Mesendoderm (in vitro differentiated cells): ENCODE measurements at regions not wholly inside any gene's neighbourhood (a gene's known extent, or its start where the extent isn't known, plus 50 kb on each side); places are given as distances from the start of the nearest gene placed in this dataset.

ENCODE experiments used
- DNase-seq: peaks from one replicate; pipeline ENCODE4 v3.0.0; 2013
- H2AK5ac ChIP-seq: 2 replicates; pipeline ENCODE4 v1.6.1; 2013; ENCODE audit warnings: low read length, inconsistent platforms
- H2BK120ac ChIP-seq: 2 replicates; pipeline ENCODE4 v1.6.1; 2013; ENCODE audit warnings: low read depth, mild to moderate bottlenecking, low read length, moderate library complexity, mixed read lengths
- H2BK15ac ChIP-seq: replicated peaks from 2 replicates; pipeline ENCODE4 v1.6.1; 2013; ENCODE audit warnings: low read depth, mild to moderate bottlenecking, moderate library complexity
- H2BK5ac ChIP-seq: 2 replicates; pipeline ENCODE4 v1.6.1; 2013; ENCODE audit warnings: low read length, inconsistent platforms
- H3K18ac ChIP-seq: 2 replicates; pipeline ENCODE4 v1.6.1; 2013; ENCODE audit warnings: mild to moderate bottlenecking, low read length, mixed read lengths
- H3K23ac ChIP-seq: one replicate; pipeline ENCODE4 v1.6.1; 2013; ENCODE audit warnings: low read length
- H3K27ac ChIP-seq: 2 replicates; pipeline ENCODE4 v1.5.1; 2013; ENCODE audit warnings: low read depth, mild to moderate bottlenecking, inconsistent platforms, low read length, moderate library complexity
- H3K27me3 ChIP-seq: 2 replicates; pipeline ENCODE4 v1.6.1; 2013; ENCODE audit warnings: low read length, control low read depth, mild to moderate bottlenecking, inconsistent platforms; ENCODE audit not compliant: insufficient read depth, poor library complexity
- H3K36me3 ChIP-seq: 2 replicates; pipeline ENCODE4 v1.6.1; 2013; ENCODE audit warnings: low read length, inconsistent platforms; ENCODE audit not compliant: control insufficient read depth, insufficient read depth
- H3K4ac ChIP-seq: one replicate; pipeline ENCODE4 v1.6.1; 2013; ENCODE audit warnings: low read depth, mild to moderate bottlenecking, low read length, moderate library complexity
- H3K4me1 ChIP-seq: 2 replicates; pipeline ENCODE4 v1.6.1; 2013; ENCODE audit warnings: low read depth, low read length, inconsistent platforms; ENCODE audit not compliant: control insufficient read depth
- H3K4me2 ChIP-seq: 2 replicates; pipeline ENCODE4 v1.6.1; 2013; ENCODE audit warnings: low read length
- H3K4me3 ChIP-seq: 2 replicates; pipeline ENCODE4 v1.5.1; 2013; ENCODE audit warnings: mild to moderate bottlenecking, low read length
- H3K56ac ChIP-seq: one replicate; pipeline ENCODE4 v1.6.1; 2013; ENCODE audit warnings: low read length
- H3K79me1 ChIP-seq: 2 replicates; pipeline ENCODE4 v1.6.1; 2013; ENCODE audit warnings: low read length, inconsistent platforms
- H3K79me2 ChIP-seq: 2 replicates; pipeline ENCODE4 v1.6.1; 2013; ENCODE audit warnings: mild to moderate bottlenecking, low read length; ENCODE audit not compliant: control insufficient read depth, insufficient read depth
- H3K9ac ChIP-seq: 2 replicates; pipeline ENCODE4 v1.6.1; 2013; ENCODE audit warnings: low read length, inconsistent platforms
- H4K5ac ChIP-seq: one replicate; pipeline ENCODE4 v1.6.1; 2013; ENCODE audit warnings: low read length
- H4K8ac ChIP-seq: one replicate; pipeline ENCODE4 v1.6.1; 2013; ENCODE audit warnings: low read depth, mild to moderate bottlenecking, control low read depth, low read length, moderate library complexity
- WGBS: extraction: QIAGEN DNeasy Blood & Tissue Kit; methylation state at CpG from one replicate; pipeline ENCODE4 v1.1.7; 2013; ENCODE audit warnings: low lambda C conversion rate, missing lambda C conversion rate; ENCODE audit not compliant: insufficient coverage; ENCODE audit errors: extremely low coverage; 5-methylcytosine and 5-hydroxymethylcytosine counted together

GRCh38 chr2:104425850-104426595, 427.9 kb upstream of the POU3F3 start:
- no CpG with 5 or more reads among the region's 3 CpGs for WGBS
- Histone ChIP-seq H4K5ac (no peak overlapping the region), H3K4me3 (no peak overlapping the region), H3K4me2 (no peak overlapping the region), H4K8ac (no peak overlapping the region), H3K79me1 (no peaks in the 10 kb centered on the region), H3K18ac (no peak overlapping the region), H2AK5ac (no peak overlapping the region), H3K4me1 (no peaks in the 10 kb centered on the region), H3K79me2 (no peaks in the 10 kb centered on the region), H2BK15ac (no peak overlapping the region), H3K9ac (no peak overlapping the region), H3K4ac (no peak overlapping the region), H3K27me3 (no peaks in the 10 kb centered on the region), H3K56ac (no peak overlapping the region), H3K27ac (no peak overlapping the region), H3K23ac (no peak overlapping the region), H2BK5ac (no peak overlapping the region), H3K36me3 (no peaks in the 10 kb centered on the region), H2BK120ac (no peak overlapping the region)
- DNase-seq: no peak

GRCh38 chr2:104428155-104428554, 425.8 kb upstream of the POU3F3 start:
- Histone ChIP-seq H2AK5ac (no peak overlapping the region), H3K4me3 (no peak overlapping the region), H2BK15ac (no peak overlapping the region), H3K4me2 (no peak overlapping the region), H3K4me1 (no peaks in the 10 kb centered on the region), H3K79me1 (no peaks in the 10 kb centered on the region), H3K79me2 (no peaks in the 10 kb centered on the region), H3K27ac (no peak overlapping the region), H3K27me3 (no peaks in the 10 kb centered on the region), H4K5ac (no peak overlapping the region), H2BK120ac (no peak overlapping the region), H3K18ac (no peak overlapping the region), H3K36me3 (no peaks in the 10 kb centered on the region), H2BK5ac (no peak overlapping the region), H3K23ac (no peak overlapping the region), H3K4ac (no peak overlapping the region), H4K8ac (no peak overlapping the region), H3K56ac (no peak overlapping the region), H3K9ac (no peak overlapping the region)
- no peak for DNase-seq
- no CpG with 5 or more reads among the region's 1 CpG for WGBS

DNA sequence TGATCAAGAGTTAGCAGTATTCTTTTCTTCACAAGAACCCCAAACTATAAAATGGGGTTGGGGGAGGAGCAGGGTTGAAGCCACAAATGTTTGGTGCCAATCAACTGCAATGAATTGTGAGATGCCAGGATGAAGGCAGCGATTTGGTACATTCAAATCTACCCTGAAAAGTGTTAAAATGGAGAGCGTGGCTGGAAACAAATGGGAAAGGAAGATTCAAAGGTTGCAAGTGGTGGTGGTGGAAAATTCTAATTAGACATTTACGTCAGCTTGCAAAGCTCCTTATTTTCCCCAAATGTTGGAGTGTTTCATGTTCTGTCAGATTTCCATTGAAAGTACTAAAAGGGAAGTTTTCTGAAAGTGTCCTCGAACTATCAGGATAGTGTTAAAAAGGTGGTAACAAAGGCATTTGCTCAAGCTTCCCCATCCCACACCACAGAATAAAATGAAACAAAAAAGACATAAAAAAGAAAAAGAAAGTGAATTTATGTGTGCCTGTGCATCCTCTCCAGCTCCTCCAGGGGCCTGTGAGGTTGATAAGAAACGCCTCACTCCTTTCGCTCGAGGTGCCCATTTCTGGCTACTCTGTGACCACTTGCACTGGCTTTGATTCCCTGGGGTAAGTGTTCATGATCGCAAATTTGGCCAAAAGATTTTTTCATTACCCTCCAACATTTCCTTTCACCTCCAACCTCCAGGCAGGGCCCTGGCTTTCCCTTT, 424.1 kb upstream of the POU3F3 start:
- Histone ChIP-seq H2BK15ac (no peak overlapping the region), H3K27me3 (no peaks in the 10 kb centered on the region), H3K4me2 (no peak overlapping the region), H3K18ac (no peak overlapping the region), H3K4me1 (peaks cover under 1% of the 10 kb centered on the region), H3K4me3 (no peak overlapping the region), H2BK5ac (no peak overlapping the region), H2BK120ac (peak overlapping the region; percentile 38), H3K23ac (no peak overlapping the region), H3K27ac (no peak overlapping the region), H2AK5ac (no peak overlapping the region), H3K9ac (no peak overlapping the region), H3K79me2 (no peaks in the 10 kb centered on the region), H4K8ac (no peak overlapping the region), H3K36me3 (no peaks in the 10 kb centered on the region), H3K56ac (no peak overlapping the region), H4K5ac (no peak overlapping the region), H3K4ac (no peak overlapping the region), H3K79me1 (no peaks in the 10 kb centered on the region)
- no peak for DNase-seq
- WGBS: no CpG with 5 or more reads among the region's 8 CpGs

DNA sequence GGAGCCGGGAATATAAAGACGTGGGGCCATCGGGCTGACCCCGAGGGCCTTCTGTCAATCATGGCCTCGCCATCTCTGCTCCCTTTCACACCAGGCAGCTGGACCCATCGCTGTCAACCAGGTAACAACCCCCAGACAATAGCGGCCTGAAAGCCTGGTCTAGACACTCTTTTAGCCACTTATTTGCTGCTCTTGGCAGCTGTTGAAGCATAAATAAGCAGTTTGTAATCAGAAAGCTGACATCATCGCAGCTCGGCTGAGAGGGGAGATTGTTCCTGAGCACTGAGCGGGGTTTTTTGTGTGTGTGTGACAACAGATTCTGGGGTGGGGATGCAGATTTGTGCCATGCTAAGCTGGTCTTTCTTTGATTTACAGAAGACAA, 423.6 kb upstream of the POU3F3 start:
- Histone ChIP-seq H3K56ac (no peak overlapping the region), H3K27me3 (no peaks in the 10 kb centered on the region), H2AK5ac (no peak overlapping the region), H3K4me3 (no peak overlapping the region), H2BK5ac (no peak overlapping the region), H3K9ac (no peak overlapping the region), H2BK15ac (no peak overlapping the region), H3K23ac (no peak overlapping the region), H3K79me1 (no peaks in the 10 kb centered on the region), H3K36me3 (no peaks in the 10 kb centered on the region), H4K8ac (no peak overlapping the region), H3K27ac (no peak overlapping the region), H3K4ac (no peak overlapping the region), H3K79me2 (no peaks in the 10 kb centered on the region), H3K4me1 (peaks cover 1% of the 10 kb centered on the region), H4K5ac (no peak overlapping the region), H3K4me2 (no peak overlapping the region), H2BK120ac (no peak overlapping the region), H3K18ac (no peak overlapping the region)
- DNase-seq: no peak
- no CpG with 5 or more reads among the region's 10 CpGs for WGBS

- H4K5ac ChIP-seq: no peak overlapping the region
- no peak overlapping the region for H2AK5ac ChIP-seq
- H3K56ac ChIP-seq: no peak overlapping the region
- no peak for DNase-seq
- no peak overlapping the region for H2BK5ac ChIP-seq
- H2BK120ac ChIP-seq: no peak overlapping the region
- no peak overlapping the region for H3K18ac ChIP-seq
- H3K4me2 ChIP-seq: no peak overlapping the region
- no peak overlapping the region for H3K27ac ChIP-seq
- no peak overlapping the region for H3K9ac ChIP-seq
- no peak overlapping the region for H2BK15ac ChIP-seq
- no peaks in the 10 kb centered on the region for H3K79me1 ChIP-seq
- no peaks in the 10 kb centered on the region for H3K27me3 ChIP-seq
- no peak overlapping the region for H3K4ac ChIP-seq
- no peaks in the 10 kb centered on the region for H3K79me2 ChIP-seq
- no CpG with 5 or more reads among the region's 7 CpGs for WGBS
- H3K4me1 ChIP-seq: peaks cover 1% of the 10 kb centered on the region
- H3K23ac ChIP-seq: no peak overlapping the region
- H3K4me3 ChIP-seq: no peak overlapping the region
- H4K8ac ChIP-seq: no peak overlapping the region
- H3K36me3 ChIP-seq: no peaks in the 10 kb centered on the region
Observed at GRCh38 chr2:104430852-104431251, 423.1 kb upstream of the POU3F3 start.
